HEK293T (cell line): ENCODE measurements at regions not wholly inside any gene's neighbourhood (a gene's known extent, or its start where the extent isn't known, plus 50 kb on each side); places are given as distances from the start of the nearest gene placed in this dataset.

ENCODE experiments used
- CTCF ChIA-PET: fragments of 350-600 bp; formaldehyde crosslinking; extraction: SDS; loops from one replicate; lab custom pipeline; 2021; ENCODE audit warnings: antibody characterized with exemption, inconsistent platforms; lab: Yijun Ruan, JAX
- POLR2A ChIA-PET: fragments of 350-600 bp; formaldehyde crosslinking; extraction: SDS; loops from one replicate; lab custom pipeline; 2020; ENCODE audit warnings: antibody characterized with exemption, inconsistent platforms; lab: Yijun Ruan, JAX
- DNase-seq: peaks from one replicate; pipeline ENCODE4 v3.0.0; 2012; ENCODE audit warnings: mixed read lengths; ENCODE audit errors: extremely low spot score
- ARNT ChIP-seq: fragments of 450-650 bp; IDR thresholded peaks from 2 replicates; pipeline ENCODE4 v1.6.1; 2017; ENCODE audit warnings: mild to moderate bottlenecking
- BHLHE40 ChIP-seq: fragments of 450-650 bp; IDR thresholded peaks from 2 replicates; pipeline ENCODE4 v1.6.1; 2016; ENCODE audit warnings: mild to moderate bottlenecking, moderate library complexity, borderline replicate concordance
- CTBP1 ChIP-seq: fragments of 450-650 bp; IDR thresholded peaks from 2 replicates; pipeline ENCODE4 v1.6.1; 2016; ENCODE audit warnings: borderline replicate concordance
- ELF4 ChIP-seq: fragments of 450-650 bp; IDR thresholded peaks from 2 replicates; pipeline ENCODE4 v1.6.1; 2017; ENCODE audit warnings: antibody characterized with exemption
- FOXA1 ChIP-seq: fragments of 450-650 bp; IDR thresholded peaks from 2 replicates; pipeline ENCODE4 v1.6.1; 2016; ENCODE audit warnings: mild to moderate bottlenecking
- FOXK2 ChIP-seq: fragments of 450-650 bp; IDR thresholded peaks from 2 replicates; pipeline ENCODE4 v1.6.1; 2016; ENCODE audit warnings: mild to moderate bottlenecking
- FOXM1 ChIP-seq: fragments of 450-650 bp; IDR thresholded peaks from 2 replicates; pipeline ENCODE4 v1.6.1; 2017; ENCODE audit warnings: mild to moderate bottlenecking, borderline replicate concordance
- HDGF ChIP-seq: fragments of 450-650 bp; IDR thresholded peaks from 2 replicates; pipeline ENCODE4 v1.6.1; 2017; ENCODE audit warnings: antibody characterized with exemption, borderline replicate concordance
- L3MBTL2 ChIP-seq: fragments of 450-650 bp; conservative IDR thresholded peaks from 2 replicates; pipeline ENCODE4 v1.6.1; 2016; ENCODE audit warnings: mild to moderate bottlenecking
- LEF1 ChIP-seq: fragments of 450-650 bp; IDR thresholded peaks from 2 replicates; pipeline ENCODE4 v1.6.1; 2017; ENCODE audit warnings: mild to moderate bottlenecking, borderline replicate concordance
- NFRKB ChIP-seq: fragments of 450-650 bp; IDR thresholded peaks from 2 replicates; pipeline ENCODE4 v1.6.1; 2016; ENCODE audit warnings: mild to moderate bottlenecking, moderate library complexity
- PKNOX1 ChIP-seq: fragments of 450-650 bp; IDR thresholded peaks from 2 replicates; pipeline ENCODE4 v1.6.1; 2016
- SP1 ChIP-seq: fragments of 450-650 bp; IDR thresholded peaks from 2 replicates; pipeline ENCODE4 v1.6.1; 2017
- SUZ12 ChIP-seq: fragments of 450-650 bp; IDR thresholded peaks from 2 replicates; pipeline ENCODE4 v1.6.1; 2016; ENCODE audit warnings: mild to moderate bottlenecking
- TARDBP ChIP-seq: fragments of 450-650 bp; IDR thresholded peaks from 2 replicates; pipeline ENCODE4 v1.6.1; 2016
- ZNF384 ChIP-seq: fragments of 450-650 bp; IDR thresholded peaks from 2 replicates; pipeline ENCODE4 v1.6.1; 2016

GRCh38 chr22:47550524-47551430 lies 788.3 kb downstream of the TBC1D22A start:
- CTCF ChIA-PET, result no interaction called here
- no peak for TF ChIP-seq BHLHE40
- TF ChIP-seq FOXK2, result no peak
- TF ChIP-seq TARDBP, result no peak
- TF ChIP-seq HDGF, result no peak
- no peak for TF ChIP-seq SUZ12
- no peak for TF ChIP-seq ARNT
- TF ChIP-seq NFRKB, result no peak
- TF ChIP-seq ZNF384, result no peak
- TF ChIP-seq LEF1, result no peak
- no peak for TF ChIP-seq PKNOX1
- no peak for TF ChIP-seq FOXA1
- no peak for TF ChIP-seq FOXM1
- no peak for TF ChIP-seq SP1
- TF ChIP-seq CTBP1, result no peak
- no peak for TF ChIP-seq L3MBTL2
- TF ChIP-seq ELF4, result no peak
- POLR2A ChIA-PET, result no interaction called here
- DNase-seq, result no peak

GRCh38 chr22:47549741-47550340 lies 787.4 kb downstream of the TBC1D22A start:
- ChIA-PET CTCF (no interaction called here), POLR2A (no interaction called here)
- DNase-seq, result no peak
- no peak for TF ChIP-seq FOXM1
- TF ChIP-seq SP1, result no peak
- TF ChIP-seq TARDBP, result no peak
- TF ChIP-seq LEF1, result no peak
- no peak for TF ChIP-seq L3MBTL2
- TF ChIP-seq SUZ12, result no peak
- no peak for TF ChIP-seq NFRKB
- TF ChIP-seq FOXA1, result no peak
- no peak for TF ChIP-seq FOXK2
- TF ChIP-seq ELF4, result no peak

GRCh38 chr22:47548953-47549740 lies 786.7 kb downstream of the TBC1D22A start:
- ChIA-PET CTCF (no interaction called here), POLR2A (no interaction called here)
- no peak for DNase-seq
- TF ChIP-seq L3MBTL2 (no peak), TARDBP (no peak), ARNT (no peak), FOXK2 (no peak), SP1 (no peak), LEF1 (no peak), ZNF384 (no peak), BHLHE40 (no peak), NFRKB (no peak), SUZ12 (no peak), FOXM1 (no peak), FOXA1 (no peak), PKNOX1 (no peak), HDGF (no peak), ELF4 (no peak), CTBP1 (no peak)

GRCh38 chr22:47547881-47548650 lies 785.6 kb downstream of the TBC1D22A start:
- no peak for TF ChIP-seq L3MBTL2
- no peak for TF ChIP-seq SP1
- no peak for TF ChIP-seq ARNT
- no peak for TF ChIP-seq ELF4
- TF ChIP-seq TARDBP, result no peak
- DNase-seq, result no peak
- ChIA-PET POLR2A (no interaction called here), CTCF (no interaction called here)

GRCh38 chr22:47547239-47547661 lies 784.8 kb downstream of the TBC1D22A start:
- TF ChIP-seq BHLHE40 (no peak), L3MBTL2 (no peak), SUZ12 (no peak), FOXK2 (no peak), HDGF (no peak), NFRKB (no peak), FOXM1 (no peak), ELF4 (no peak)
- DNase-seq, result no peak
- ChIA-PET POLR2A (no interaction called here), CTCF (no interaction called here)

- no peak for TF ChIP-seq SP1
- TF ChIP-seq ZNF384, result no peak
- TF ChIP-seq LEF1, result no peak
- no peak for TF ChIP-seq TARDBP
- no peak for TF ChIP-seq FOXK2
- no peak for TF ChIP-seq PKNOX1
- no peak for TF ChIP-seq HDGF
- TF ChIP-seq FOXM1, result no peak
- TF ChIP-seq L3MBTL2, result no peak
- TF ChIP-seq ARNT, result no peak
- DNase-seq, result no peak
- CTCF ChIA-PET, result no interaction called here
- POLR2A ChIA-PET, result no interaction called here
These were observed 782.2 kb downstream of the TBC1D22A start for GRCh38 chr22:47544696-47545095.
